Chondrocyte (in vitro differentiated cells): ENCODE measurements at regions not wholly inside any gene's neighbourhood (a gene's known extent, or its start where the extent isn't known, plus 50 kb on each side); places are given as distances from the start of the nearest gene placed in this dataset.

Experiments
- DNase-seq: peaks from one replicate; pipeline ENCODE4 v3.0.0; 2021; ENCODE audit warnings: mixed read lengths, low spot score
- H3K27ac Mint-ChIP-seq: one replicate; pipeline ENCODE4 v1.8.0; 2021; ENCODE audit warnings: mild to moderate bottlenecking, moderate library complexity, mixed read lengths; ENCODE audit not compliant: unreplicated experiment
- H3K27me3 Mint-ChIP-seq: 2 replicates; pipeline ENCODE4 v1.8.0; 2021; ENCODE audit warnings: low read depth, mixed read lengths
- H3K36me3 Mint-ChIP-seq: 2 replicates; pipeline ENCODE4 v1.8.0; 2021; ENCODE audit warnings: low read depth, mixed read lengths
- H3K4me1 Mint-ChIP-seq: 2 replicates; pipeline ENCODE4 v1.8.0; 2021; ENCODE audit warnings: low read depth, mild to moderate bottlenecking, mixed read lengths
- H3K4me3 Mint-ChIP-seq: one replicate; pipeline ENCODE4 v1.8.0; 2021; ENCODE audit warnings: mild to moderate bottlenecking, moderate library complexity, mixed read lengths; ENCODE audit not compliant: unreplicated experiment
- H3K9me3 Mint-ChIP-seq: 2 replicates; pipeline ENCODE4 v1.8.0; 2021; ENCODE audit warnings: low read depth, mixed read lengths
- CTCF ChIP-seq: fragments of 200-600 bp; sonication (generic); IDR thresholded peaks from 2 replicates; pipeline ENCODE4 v1.5.0; 2021; ENCODE audit warnings: antibody characterized with exemption, mild to moderate bottlenecking, moderate library complexity

GRCh38 chr14:87799400-87799799 is 193.6 kb downstream of the GALC start:
- Mint-ChIP-seq H3K4me1 (no peaks in the 10 kb centered on the region), H3K9me3 (peaks cover 1% of the 10 kb centered on the region), H3K27ac (no peak overlapping the region), H3K4me3 (no peak overlapping the region), H3K36me3 (no peaks in the 10 kb centered on the region), H3K27me3 (peaks cover 2% of the 10 kb centered on the region)
- DNase-seq = no peak
- TF ChIP-seq CTCF = no peak

GRCh38 chr14:87797001-87797400 is 196.0 kb downstream of the GALC start:
- H3K9me3 Mint-ChIP-seq = no peaks in the 10 kb centered on the region
- peaks cover 2% of the 10 kb centered on the region for H3K27me3 Mint-ChIP-seq
- DNase-seq = no peak
- no peaks in the 10 kb centered on the region for H3K4me1 Mint-ChIP-seq
- H3K36me3 Mint-ChIP-seq = no peaks in the 10 kb centered on the region
- TF ChIP-seq CTCF = no peak
- no peak overlapping the region for H3K27ac Mint-ChIP-seq
- H3K4me3 Mint-ChIP-seq = no peak overlapping the region

- H3K27ac Mint-ChIP-seq = no peak overlapping the region
- TF ChIP-seq CTCF = no peak
- H3K36me3 Mint-ChIP-seq = no peaks in the 10 kb centered on the region
- H3K4me1 Mint-ChIP-seq = no peaks in the 10 kb centered on the region
- H3K9me3 Mint-ChIP-seq = peaks cover 3% of the 10 kb centered on the region
- peaks cover 2% of the 10 kb centered on the region for H3K27me3 Mint-ChIP-seq
- DNase-seq = no peak
- H3K4me3 Mint-ChIP-seq = no peak overlapping the region
Measured at GRCh38 chr14:87794561-87794960, 198.4 kb downstream of the GALC start.

- no peak for DNase-seq
- TF ChIP-seq CTCF = no peak
- Mint-ChIP-seq H3K4me3 (no peak overlapping the region), H3K36me3 (no peaks in the 10 kb centered on the region), H3K27me3 (no peaks in the 10 kb centered on the region), H3K9me3 (peaks cover 9% of the 10 kb centered on the region), H3K4me1 (no peaks in the 10 kb centered on the region), H3K27ac (no peak overlapping the region)
Measured at GRCh38 chr14:87785897-87786296, 207.1 kb downstream of the GALC start.

GRCh38 chr14:87784386-87784785 is 208.6 kb downstream of the GALC start:
- H3K4me3 Mint-ChIP-seq = no peak overlapping the region
- H3K27ac Mint-ChIP-seq = no peak overlapping the region
- no peaks in the 10 kb centered on the region for H3K36me3 Mint-ChIP-seq
- H3K27me3 Mint-ChIP-seq = no peaks in the 10 kb centered on the region
- no peak for TF ChIP-seq CTCF
- H3K4me1 Mint-ChIP-seq = no peaks in the 10 kb centered on the region
- DNase-seq = no peak
- H3K9me3 Mint-ChIP-seq = peaks cover 13% of the 10 kb centered on the region
